Activated gamma-delta T cell treated with anti-CD3 and anti-CD28 coated beads, Interleukin-2, amount 50 U/mL, for 16 hours (primary cell): ENCODE measurements at regions not wholly inside any gene's neighbourhood (a gene's known extent, or its start where the extent isn't known, plus 50 kb on each side); places are given as distances from the start of the nearest gene placed in this dataset.
"Not testable (repeated sequence)": the region's sequence is repeated elsewhere in the genome, so short reads cannot be mapped to it uniquely, and the experiment has no call there.

Source experiments
- DNase-seq: peaks from one replicate; pipeline ENCODE4 v3.0.0-alpha.2; 2020; ENCODE audit warnings: low read depth

DNA sequence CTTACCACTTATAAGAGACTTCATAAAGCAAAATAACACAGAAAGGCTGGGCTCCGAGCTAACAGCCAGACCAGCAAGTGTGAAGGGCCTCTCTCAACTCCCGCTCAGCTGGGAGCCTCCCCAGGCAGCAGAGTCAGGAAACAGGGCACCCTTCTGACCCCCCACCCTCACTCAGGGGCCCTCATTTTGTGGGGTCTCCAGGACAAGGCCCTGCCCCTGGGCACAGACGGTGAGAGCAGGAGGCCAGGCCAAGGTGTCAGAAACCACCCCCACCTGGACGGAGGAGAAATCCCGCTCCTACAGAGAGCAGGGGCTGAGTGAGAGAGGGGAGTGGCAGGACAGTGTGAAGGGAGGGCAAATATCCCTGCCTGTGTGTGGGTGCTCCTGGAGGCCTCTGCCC lies 135.8 kb upstream of the FOXD4L5 start:
- DNase-seq = no peak

DNA sequence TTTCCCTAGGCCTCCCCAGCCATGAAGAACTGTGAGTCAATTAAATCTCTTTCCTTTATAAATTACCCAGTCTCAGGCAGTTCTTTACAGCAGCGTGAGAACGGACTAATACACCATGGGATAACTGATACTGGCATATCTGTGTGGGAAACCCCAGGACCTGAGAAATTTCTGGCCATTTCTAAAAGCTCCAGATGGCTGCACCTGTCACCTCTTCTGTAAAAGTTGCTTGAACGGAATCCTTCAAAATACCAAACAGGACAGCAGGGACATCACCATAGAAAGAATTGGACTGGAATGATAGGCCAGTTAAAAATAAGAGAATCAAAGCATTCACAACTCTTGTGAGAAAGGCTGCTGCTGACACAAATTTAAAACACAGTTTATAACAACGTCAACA lies 134.0 kb upstream of the FOXD4L5 start:
- not testable (repeated sequence) for DNase-seq

DNA sequence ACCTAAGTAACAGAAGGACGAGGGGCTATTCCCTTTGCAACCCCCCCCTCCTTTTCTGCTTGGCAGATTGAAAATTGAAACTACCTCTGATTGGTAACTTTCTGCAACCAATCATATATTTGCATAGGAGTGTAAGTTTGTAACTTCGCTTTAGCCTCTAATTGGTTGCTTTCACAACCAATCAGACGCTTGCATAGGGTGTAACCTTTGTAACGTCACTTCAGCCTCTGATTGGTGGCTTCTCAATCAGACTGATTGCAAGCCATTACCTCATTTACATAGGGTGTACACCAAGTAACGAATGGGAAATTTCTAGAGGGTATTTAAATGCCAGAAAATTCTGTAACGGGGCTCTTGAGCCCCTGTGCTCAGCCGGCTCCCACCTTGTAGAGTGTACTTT lies 131.9 kb upstream of the FOXD4L5 start:
- DNase-seq = not testable (repeated sequence)

DNA sequence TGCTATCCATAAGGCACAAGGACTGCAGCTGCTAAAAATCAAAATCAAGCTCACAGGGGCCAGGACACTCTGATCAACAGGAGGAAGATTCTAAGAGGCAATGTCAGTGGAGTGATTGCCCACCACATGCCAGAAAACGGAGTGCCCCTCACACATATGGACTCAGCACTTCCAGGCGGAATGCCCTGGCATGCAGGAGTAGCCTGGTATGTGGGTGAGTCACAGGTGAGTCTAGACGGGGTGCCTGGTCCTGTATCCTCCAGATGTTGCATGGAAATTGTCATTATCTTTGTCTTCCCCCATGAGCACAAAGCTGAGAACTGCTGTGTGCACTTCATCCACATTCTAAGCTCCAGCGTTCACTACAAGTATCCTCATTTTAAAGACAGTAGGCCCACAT lies 129.2 kb upstream of the FOXD4L5 start:
- DNase-seq = not testable (repeated sequence)

DNA sequence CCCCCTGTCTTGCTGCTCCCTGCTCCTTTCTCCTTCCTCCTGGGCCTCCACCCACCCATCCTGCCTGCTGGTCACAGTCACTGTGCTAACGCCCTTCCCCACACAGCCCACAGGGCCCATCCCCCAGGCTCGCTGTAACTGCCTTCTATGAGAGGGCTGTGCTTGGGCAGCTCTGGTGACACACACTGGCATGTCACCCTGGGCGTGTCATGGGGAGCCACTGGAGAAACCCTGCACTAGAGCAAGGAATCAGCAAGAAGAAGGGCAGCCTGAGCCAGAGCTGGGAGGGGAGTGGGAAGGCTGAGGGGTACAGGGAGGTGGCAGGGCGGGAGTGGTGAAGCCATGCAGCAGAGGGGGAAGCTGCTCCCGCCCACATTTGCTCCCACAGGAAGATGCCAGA lies 128.4 kb upstream of the FOXD4L5 start:
- not testable (repeated sequence) for DNase-seq

DNA sequence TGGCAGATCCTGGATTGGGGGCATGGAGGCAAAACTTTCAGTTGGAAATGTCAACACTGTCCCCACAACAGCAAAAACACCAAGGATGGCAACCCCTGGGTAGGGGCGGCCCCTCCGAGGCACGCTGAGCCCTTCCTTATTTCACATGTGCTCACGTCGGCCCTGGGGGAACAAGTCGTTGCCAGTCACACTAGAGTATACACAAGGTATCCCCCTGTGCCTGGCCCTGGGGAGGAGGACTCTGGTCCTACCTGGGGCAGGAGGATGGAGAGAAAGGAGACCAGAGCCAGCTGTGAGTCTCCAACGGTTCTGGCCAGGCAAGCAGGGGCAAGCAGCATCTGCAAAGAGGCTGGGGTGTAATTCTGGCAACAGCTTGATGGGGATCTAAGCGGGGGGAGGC lies 126.9 kb upstream of the FOXD4L5 start:
- DNase-seq = no peak

DNA sequence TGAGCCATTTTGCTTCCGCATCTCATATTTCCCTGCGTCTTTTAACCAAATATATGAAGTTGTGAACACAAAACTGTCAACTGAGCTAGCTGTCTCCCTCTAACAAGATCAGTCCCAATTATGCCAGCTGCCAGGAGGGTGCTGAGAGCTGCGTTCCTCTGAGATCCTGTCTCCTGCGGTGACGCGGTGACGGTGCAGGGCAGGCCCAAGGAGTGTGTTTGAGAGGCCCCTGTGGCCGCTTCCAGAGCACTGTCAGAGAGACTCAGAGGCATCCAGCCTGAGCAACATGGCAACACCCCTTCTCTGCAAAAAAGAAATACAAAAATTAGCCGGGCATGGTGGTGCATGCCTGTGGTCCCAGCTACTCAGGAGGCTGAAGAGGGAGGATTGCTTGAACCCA lies 126.3 kb upstream of the FOXD4L5 start:
- DNase-seq = no peak

DNA sequence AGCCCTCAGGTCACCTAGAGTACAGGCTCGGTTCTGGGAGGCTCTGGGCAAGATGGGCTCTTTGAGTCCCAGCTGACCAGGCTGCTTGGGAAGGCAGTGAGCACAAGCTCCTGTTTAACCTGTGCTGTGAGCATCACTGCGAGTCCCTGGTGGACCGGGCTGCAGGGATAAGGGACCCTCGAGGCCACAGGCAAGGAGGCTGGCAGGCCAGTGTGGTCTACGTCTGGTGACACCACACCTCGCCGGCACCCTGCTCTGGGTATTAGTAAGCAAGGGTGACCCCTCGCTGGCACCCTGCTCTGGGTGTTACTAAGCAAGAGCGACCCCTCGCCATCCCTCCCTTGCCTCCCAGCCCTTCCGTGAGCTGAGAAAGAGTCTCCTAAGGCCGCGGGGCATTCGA lies 125.9 kb upstream of the FOXD4L5 start:
- DNase-seq = no peak

DNA sequence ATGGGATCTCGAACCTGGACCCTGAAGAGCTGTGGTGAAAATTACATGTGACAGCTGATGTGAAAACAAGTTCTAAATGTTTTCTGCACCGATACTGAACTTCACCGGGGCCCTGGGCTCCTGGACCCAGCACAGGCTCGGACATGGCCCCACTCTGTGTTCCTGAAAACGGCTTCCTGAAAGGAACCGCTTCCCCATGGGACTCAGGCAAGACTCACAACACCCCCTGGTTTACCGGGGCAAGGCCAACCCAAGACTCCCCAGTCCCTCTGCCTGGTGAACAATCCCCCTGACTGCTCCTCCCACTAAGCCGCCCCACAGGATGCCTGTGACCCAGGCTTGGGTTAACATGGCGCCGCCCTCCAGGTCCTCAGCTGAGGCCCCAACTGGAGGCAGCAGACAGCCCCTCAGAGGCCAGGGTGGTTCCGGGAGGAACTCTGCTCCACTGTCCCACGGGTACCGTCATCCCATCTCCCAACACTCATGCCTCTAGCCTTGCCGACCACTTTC lies 124.5 kb upstream of the FOXD4L5 start:
- no peak for DNase-seq

DNA sequence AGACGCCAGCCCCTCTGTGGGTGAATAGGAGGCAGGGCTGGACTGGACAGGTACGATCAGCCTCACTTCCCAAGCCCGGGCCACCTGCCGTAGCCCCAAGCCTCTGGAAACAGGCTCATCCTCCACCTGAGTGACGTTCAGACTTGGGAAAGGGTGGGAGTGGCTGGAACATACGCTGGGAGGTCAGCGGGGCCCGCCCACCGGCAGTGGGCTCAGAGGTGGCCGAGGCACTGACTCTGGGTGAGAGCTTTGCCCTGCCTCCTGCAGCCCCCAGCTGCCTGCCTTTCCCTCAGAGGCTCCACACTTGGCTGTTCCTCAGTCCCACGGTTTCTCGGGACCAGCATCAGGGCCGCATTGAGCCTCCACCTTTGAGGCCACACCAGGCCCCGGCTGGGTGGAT lies 123.8 kb upstream of the FOXD4L5 start:
- DNase-seq = not testable (repeated sequence)

DNA sequence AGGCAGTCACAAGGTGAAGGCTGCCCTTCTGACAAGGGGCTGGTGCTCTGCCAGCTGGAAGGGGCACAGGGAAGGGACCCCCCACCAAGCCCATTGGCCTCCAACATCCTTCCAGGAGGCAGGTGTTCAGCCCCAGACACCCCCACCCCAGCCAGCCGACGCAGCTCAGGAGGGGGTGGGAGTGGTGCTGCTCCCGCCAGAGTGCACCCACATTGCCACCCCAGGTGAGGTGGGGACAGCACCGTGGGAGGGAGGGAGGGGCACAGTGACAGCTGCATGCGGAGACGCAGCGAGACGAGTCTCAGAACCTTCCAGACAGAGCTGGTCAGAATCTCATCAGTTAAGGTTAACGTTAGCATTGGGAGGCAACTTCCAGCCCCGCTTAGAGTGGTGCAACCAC lies 121.6 kb upstream of the FOXD4L5 start:
- not testable (repeated sequence) for DNase-seq

DNA sequence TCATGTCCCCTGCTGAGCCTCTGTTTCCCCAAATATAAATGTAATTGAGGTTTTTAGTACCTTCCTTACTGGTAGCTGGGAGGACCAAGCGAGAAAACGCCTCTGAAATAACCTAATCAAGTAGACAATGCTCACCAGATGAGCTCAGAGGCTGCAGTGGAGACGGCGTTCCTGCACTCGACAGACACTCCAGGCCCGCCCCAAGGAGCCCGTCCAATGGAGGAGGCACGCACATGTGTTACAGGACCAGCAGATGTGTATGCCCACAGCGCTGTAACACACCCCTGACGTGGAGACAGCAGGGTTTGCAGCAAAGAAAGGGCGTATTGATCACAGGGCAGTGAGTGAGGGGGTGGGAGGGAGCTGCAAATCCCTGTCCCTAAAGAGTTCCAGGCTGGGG lies 120.8 kb upstream of the FOXD4L5 start:
- not testable (repeated sequence) for DNase-seq

DNA sequence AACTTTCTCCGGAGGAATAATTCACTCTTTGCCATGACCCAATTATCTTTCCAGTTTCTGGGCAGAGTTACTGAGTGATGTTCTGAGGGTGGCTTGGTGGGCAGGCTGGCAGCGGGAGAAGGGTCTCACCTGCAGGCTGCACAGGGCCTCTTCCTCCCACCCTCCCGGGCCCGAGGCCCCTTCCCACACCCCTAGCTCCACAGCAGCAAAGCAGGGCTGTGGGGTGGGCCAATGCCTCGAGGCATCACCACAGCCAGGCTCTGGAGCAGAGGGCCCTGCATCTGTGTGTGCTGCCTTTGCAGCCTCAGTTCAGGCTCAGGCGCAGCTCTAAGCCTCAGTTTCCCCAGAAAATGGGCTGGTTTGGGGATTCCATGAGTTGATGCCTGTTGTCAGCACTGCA lies 120.2 kb upstream of the FOXD4L5 start:
- no peak for DNase-seq

DNA sequence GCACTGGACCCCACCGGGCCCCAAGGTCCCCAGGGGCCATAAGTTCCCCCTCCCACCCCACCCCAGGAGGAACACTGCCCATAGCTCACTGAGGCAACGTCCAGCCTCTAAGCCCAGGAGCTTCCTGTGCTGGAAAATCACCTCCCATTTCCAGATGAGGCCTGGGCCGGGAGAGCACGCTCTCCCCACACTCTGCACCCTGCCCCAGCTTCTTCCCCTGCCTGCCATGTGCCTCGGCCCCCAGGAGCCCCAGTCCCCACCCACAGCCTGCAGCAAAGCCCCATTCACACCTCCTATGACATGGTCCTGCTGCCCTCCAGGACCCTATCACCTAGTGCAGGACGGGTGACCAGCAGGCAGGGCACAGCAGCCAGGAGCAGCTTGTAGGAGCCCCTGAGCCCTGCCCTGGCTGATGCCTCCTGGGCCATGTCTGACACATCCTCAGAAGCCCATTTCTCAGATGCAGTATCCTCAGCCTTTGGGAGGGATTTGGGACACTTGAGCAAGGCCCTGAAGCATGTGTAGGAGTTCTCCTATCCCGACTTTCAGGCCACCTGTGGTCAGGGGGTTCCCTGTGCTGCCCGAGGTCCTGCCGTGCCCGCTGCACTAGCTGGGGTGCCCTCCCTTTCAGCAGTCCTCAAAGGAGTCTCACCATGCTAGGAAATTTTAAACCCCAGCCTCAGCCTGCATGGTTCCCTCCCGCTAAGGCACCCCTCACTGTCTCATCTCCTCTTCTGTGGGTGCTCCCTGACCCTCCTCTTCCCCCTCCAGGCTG lies 119.4 kb upstream of the FOXD4L5 start:
- DNase-seq = no peak

DNA sequence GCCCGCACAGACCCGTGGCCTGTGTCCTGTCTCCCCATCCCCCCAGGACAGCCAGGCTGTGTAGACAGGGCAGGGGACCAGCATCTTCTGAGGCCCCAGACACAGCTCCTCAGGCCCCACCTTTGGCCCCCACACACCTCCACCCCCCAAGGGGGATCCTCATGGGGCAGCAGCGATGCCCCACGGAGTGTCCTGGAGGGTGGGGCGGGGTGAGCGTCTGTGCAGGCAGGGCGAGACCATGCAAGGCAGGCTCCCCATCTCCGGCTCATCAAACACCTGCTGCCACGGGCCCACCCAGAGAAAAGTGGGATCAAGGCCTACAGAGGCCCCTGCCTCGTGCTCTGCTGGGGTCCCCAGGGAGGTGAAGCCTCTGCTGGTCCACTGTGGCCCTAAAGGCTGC lies 118.7 kb upstream of the FOXD4L5 start:
- DNase-seq = no peak

DNA sequence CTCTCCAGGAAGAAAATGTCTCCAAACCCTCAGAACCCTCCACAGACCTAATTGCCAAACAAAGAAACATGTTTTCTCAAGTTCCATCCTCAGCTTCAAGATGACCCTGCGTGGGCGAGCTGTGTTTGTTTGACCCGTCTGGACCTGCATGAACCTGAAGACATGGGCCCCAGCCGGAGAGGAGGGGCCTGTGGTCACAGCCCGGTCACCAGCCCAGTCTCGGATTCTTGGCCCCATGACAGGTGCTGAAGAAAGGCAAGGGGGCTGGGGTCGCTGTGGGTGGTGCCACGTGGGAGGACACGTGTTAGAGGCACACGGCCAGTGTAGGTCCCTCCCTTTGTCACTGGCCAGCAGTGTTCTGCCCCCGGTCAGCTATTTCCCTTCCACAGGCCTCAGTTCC lies 118.1 kb upstream of the FOXD4L5 start:
- not testable (repeated sequence) for DNase-seq

DNA sequence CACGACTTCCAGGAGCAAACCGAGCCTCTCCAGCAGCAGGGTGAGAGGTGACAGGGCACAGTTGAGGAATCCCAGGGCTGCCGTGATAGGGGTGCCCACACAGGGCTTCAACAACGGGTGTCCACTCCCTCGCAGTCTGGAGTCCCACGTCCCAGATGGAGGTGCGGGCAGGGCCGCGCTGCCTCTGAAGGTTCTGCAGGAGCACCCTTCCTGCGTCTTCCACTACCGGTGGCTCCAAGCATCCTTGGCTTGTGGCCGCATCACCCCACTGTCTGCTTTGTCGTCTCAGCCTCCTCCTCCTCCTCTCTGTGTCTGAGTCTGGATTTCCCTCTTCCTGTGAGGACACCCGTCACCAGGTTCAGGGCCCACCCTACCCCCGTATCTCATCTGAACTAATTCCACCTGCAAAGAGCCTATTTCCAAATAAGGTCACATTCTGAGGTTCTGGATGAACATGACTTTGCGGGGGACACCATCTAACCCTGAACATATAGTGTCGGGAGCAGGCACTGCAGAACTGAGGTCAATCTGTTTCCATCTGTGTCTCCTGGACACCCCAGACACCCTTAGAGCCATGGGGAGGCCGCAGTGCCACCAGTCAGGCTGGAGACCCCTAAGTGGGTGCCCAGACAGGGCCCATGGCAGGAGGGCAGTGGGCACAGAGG lies 117.3 kb upstream of the FOXD4L5 start:
- not testable (repeated sequence) for DNase-seq

DNA sequence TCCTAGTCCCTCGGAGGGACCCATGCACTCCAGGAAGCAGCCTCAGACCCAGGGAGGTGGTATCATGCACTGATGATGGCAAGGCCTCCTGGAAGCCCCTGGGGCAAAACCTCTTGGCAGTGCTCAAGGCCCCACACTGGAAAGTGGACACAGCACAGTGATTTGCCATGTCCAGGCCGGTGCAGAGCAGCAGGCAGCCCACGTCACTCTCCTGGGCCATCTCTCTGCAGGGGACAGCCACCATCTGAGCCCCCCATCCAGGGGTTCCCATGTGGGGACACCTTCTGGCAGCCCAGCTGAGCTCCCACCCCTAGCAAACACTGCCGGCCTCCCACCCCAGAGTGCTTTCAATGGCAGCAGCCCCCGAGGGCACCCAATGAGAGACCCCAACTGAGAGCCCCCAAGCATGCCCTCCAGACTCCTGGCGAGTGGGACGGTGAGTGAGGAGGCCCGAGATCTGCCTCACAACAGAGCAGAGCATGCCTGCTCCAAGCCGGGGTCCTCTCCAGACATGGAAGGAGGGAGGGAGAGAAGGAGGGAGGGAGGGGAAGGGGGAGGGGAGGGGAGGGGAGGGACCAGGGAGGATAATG lies 116.5 kb upstream of the FOXD4L5 start:
- DNase-seq = not testable (repeated sequence)

DNA sequence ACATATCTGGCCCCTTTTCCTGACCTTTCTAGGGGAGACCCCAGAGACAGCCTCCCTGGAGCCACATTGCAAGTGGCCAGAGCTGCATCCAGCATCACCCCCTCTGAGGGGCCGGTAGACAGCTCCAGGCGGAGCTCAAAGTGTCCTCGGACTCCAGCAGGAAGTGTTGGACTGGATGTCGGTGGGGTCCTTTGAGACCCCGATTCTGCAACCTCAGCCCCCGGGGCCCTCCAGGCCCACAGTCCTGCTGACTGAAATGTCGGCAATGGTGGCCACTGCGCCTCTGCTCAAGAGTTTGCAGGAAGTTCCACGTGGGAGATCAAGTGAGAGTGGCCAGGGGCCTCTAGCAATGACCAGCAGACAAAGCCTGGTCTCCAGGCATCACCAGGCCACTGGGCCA lies 115.9 kb upstream of the FOXD4L5 start:
- DNase-seq = no peak

DNA sequence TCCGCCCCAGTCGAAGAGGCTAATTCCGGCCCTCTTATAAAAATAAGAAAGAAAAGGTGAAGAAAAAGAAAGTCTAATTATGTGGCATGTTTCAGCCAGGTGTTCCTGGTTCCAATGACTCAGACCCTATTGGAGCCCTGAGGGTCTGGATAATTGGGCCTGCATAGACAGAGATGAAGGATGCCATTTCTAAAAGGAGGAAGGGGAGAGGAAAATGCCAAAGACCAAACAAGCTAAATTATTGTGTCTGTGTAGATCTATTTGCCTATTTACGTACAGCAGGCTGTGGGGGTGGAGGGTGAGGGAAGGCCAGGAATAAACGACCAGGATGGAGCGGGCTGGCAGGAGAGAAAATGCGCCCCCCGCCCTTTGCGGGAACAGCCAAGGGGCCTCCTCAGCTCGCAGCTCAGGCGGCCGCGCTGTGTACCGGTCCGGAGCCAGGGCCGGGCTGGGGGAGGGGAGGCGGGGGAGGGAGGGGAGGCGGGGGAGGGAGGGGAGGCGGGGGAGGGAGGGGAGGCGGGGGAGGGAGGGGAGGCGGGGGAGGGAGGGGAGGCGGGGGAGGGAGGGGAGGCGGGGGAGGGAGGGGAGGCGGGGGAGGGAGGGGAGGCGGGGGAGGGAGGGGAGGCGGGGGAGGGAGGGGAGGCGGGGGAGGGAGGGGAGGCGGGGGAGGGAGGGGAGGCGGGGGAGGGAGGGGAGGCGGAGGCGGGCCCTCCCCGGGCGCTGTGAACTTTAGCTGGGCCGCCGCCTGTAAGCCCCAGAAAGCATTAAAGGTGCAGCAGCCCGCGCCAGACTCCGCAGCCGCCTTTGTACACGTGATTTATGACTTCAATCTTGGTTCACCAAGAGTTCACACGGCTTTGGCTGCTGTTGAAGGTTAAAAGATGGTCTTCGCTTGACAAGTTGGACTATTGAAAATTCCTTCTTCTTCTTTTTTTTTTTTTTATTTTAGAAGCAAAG lies 113.0 kb upstream of the FOXD4L5 start:
- DNase-seq = not testable (repeated sequence)

DNA sequence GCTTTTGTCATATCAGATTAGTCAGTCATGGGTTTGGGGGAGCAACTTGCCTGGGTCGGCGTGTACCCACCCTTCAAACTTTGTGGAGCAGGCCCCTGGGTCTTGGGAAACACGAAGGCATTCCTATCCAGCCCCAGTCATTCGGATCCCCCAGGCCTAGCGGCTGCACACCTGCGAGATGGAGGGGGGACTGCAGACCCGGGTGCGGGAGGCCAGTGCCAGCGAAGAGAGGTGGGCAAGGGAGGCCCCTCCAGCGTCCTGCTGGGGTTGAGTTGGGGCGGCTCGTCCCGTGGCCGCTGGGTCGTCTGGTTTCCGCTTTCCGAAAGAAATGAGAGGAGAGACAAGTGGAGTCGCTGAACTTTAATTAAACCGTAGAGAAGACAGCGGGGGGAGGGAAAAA lies 112.2 kb upstream of the FOXD4L5 start:
- not testable (repeated sequence) for DNase-seq

DNA sequence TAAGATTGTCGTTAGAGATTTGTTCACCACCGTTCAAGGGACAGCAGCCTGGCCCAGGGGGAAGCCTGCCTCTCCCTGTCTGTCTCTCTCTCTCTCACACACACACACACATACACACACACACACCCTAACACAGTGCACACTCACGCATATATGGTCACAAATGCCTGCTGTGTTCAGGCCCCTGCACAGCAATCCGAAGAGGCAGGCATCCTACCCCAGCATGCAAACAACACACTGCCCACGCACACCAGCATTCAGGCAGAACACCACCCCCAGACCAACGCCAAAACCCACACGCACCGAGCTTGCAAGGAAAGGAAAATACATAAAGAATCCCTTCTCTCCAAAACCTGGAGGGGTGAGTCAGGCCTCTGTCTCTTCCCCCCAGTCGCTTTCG lies 111.6 kb upstream of the FOXD4L5 start:
- DNase-seq = not testable (repeated sequence)
